GM23338 (cell line): ENCODE measurements at regions not wholly inside any gene's neighbourhood (a gene's known extent, or its start where the extent isn't known, plus 50 kb on each side); places are given as distances from the start of the nearest gene placed in this dataset.

Source experiments
- ATAC-seq: fragments of 200-7000 bp; cut with Tn5 transposase; 3 replicates; pipeline ENCODE4 v1.9.1; 2020
- DNase-seq: peaks from one replicate; pipeline ENCODE4 v3.0.0-alpha.2; 2015; ENCODE audit warnings: low spot score
- H2AFZ ChIP-seq: fragments of 200-600 bp; sonication (generic); 2 replicates; pipeline ENCODE4 v1.8.0; 2016; ENCODE audit warnings: antibody characterized with exemption, mild to moderate bottlenecking, moderate library complexity
- H3F3A ChIP-seq: fragments of 200-600 bp; sonication (generic); replicated peaks from 2 replicates; pipeline ENCODE4 v1.8.0; 2017; ENCODE audit warnings: antibody characterized with exemption, mixed run types, low read depth
- H3K27ac ChIP-seq: fragments of 200-600 bp; sonication (generic); 2 replicates; pipeline ENCODE4 v1.6.1; 2016; ENCODE audit warnings: low read depth
- H3K27me3 ChIP-seq: fragments of 200-600 bp; sonication (generic); 2 replicates; pipeline ENCODE4 v1.8.0; 2016; ENCODE audit warnings: mild to moderate bottlenecking, mixed run types, moderate library complexity; ENCODE audit not compliant: insufficient read depth
- H3K36me3 ChIP-seq: fragments of 200-600 bp; sonication (generic); 2 replicates; pipeline ENCODE4 v1.8.0; 2016; ENCODE audit warnings: mild to moderate bottlenecking; ENCODE audit not compliant: insufficient read depth
- H3K4me1 ChIP-seq: fragments of 200-600 bp; sonication (generic); 2 replicates; pipeline ENCODE4 v1.8.0; 2016; ENCODE audit warnings: mild to moderate bottlenecking, moderate library complexity; ENCODE audit not compliant: insufficient read depth
- H3K4me2 ChIP-seq: fragments of 200-600 bp; sonication (generic); 2 replicates; pipeline ENCODE4 v1.7.1; 2017; ENCODE audit warnings: mixed run types
- H3K4me3 ChIP-seq: fragments of 200-600 bp; sonication (generic); 2 replicates; pipeline ENCODE4 v1.6.1; 2016; ENCODE audit warnings: mixed run types
- H3K79me2 ChIP-seq: fragments of 200-600 bp; sonication (generic); replicated peaks from 2 replicates; pipeline ENCODE4 v1.8.0; 2017; ENCODE audit warnings: mild to moderate bottlenecking; ENCODE audit not compliant: insufficient read depth
- H3K9me2 ChIP-seq: fragments of 200-600 bp; sonication (generic); 2 replicates; pipeline ENCODE4 v1.8.0; 2017; ENCODE audit not compliant: insufficient read depth
- H4K20me1 ChIP-seq: fragments of 200-600 bp; sonication (generic); replicated peaks from 2 replicates; pipeline ENCODE4 v1.8.0; 2017; ENCODE audit warnings: mild to moderate bottlenecking; ENCODE audit not compliant: insufficient read depth
- H3K27ac Mint-ChIP-seq: 2 replicates; pipeline ENCODE4 v1.8.0; 2020; ENCODE audit warnings: inconsistent platforms, mild to moderate bottlenecking, moderate library complexity, mixed read lengths
- H3K27me3 Mint-ChIP-seq: 3 replicates; pipeline ENCODE4 v1.8.0; 2022; ENCODE audit warnings: low read depth, mild to moderate bottlenecking, moderate library complexity, mixed read lengths, inconsistent platforms; ENCODE audit not compliant: insufficient read depth, poor library complexity
- H3K36me3 Mint-ChIP-seq: 3 replicates; pipeline ENCODE4 v1.8.0; 2021; ENCODE audit warnings: low read depth, mild to moderate bottlenecking, inconsistent platforms, moderate library complexity, mixed read lengths
- H3K4me1 Mint-ChIP-seq: 3 replicates; pipeline ENCODE4 v1.8.0; 2020; ENCODE audit warnings: mild to moderate bottlenecking, inconsistent platforms, mixed read lengths
- H3K4me3 Mint-ChIP-seq: 3 replicates; pipeline ENCODE4 v1.8.0; 2021; ENCODE audit warnings: moderate library complexity, mild to moderate bottlenecking, inconsistent platforms, mixed read lengths
- H3K9me3 Mint-ChIP-seq: 3 replicates; pipeline ENCODE4 v1.8.0; 2020; ENCODE audit warnings: moderate library complexity, mild to moderate bottlenecking, inconsistent platforms, mixed read lengths
- CREB1 ChIP-seq: fragments of 250-450 bp; sonication (Bioruptor Pico); IDR thresholded peaks from 2 replicates; pipeline ENCODE4 v1.5.0; 2020; ENCODE audit warnings: low read depth, mild to moderate bottlenecking, moderate library complexity
- CTCF ChIP-seq, 2 experiments: fragments of 200-600 bp in 1 of 2; sonication (generic) in 1 of 2; conservative IDR thresholded peaks; 2 replicates each; pipeline versions ENCODE4 v1.5.1 to v1.6.1; 2016 to 2017; ENCODE audit warnings: antibody characterized with exemption in 2 of 2, low read depth in 2 of 2, mild to moderate bottlenecking in 2 of 2, moderate library complexity in 1 of 2
- ETS1 ChIP-seq: IDR thresholded peaks from 2 replicates; pipeline ENCODE4 v1.6.1; 2016; ENCODE audit warnings: antibody characterized with exemption
- EZH2 ChIP-seq: fragments of 200-600 bp; sonication (generic); IDR thresholded peaks from one replicate; pipeline ENCODE4 v1.8.0; 2017; ENCODE audit warnings: antibody characterized with exemption, mild to moderate bottlenecking, low read depth; ENCODE audit not compliant: unreplicated experiment
- EZH2phosphoT487 ChIP-seq: fragments of 200-600 bp; sonication (generic); IDR thresholded peaks from one replicate; pipeline ENCODE4 v1.8.1; 2018; ENCODE audit warnings: antibody characterized with exemption; ENCODE audit not compliant: unreplicated experiment
- JUNB ChIP-seq: IDR thresholded peaks from one replicate; pipeline ENCODE4 v1.6.1; 2016; ENCODE audit warnings: antibody characterized with exemption; ENCODE audit not compliant: unreplicated experiment
- NANOG ChIP-seq: IDR thresholded peaks from 2 replicates; pipeline ENCODE4 v1.6.1; 2016; ENCODE audit warnings: antibody characterized with exemption, borderline replicate concordance
- POLR2AphosphoS5 ChIP-seq: IDR thresholded peaks from 2 replicates; pipeline ENCODE4 v1.6.1; 2016; ENCODE audit warnings: antibody characterized with exemption, low read depth
- REST ChIP-seq: IDR thresholded peaks from one replicate; pipeline ENCODE4 v1.6.1; 2018; ENCODE audit warnings: antibody characterized with exemption; ENCODE audit not compliant: unreplicated experiment
- STAT1 ChIP-seq: IDR thresholded peaks from one replicate; pipeline ENCODE4 v1.6.1; 2016; ENCODE audit warnings: antibody characterized with exemption; ENCODE audit not compliant: unreplicated experiment
- ZNF114 ChIP-seq: fragments of 250-450 bp; sonication (Bioruptor Pico); IDR thresholded peaks from 2 replicates; pipeline ENCODE4 v1.5.0; 2020; ENCODE audit warnings: mild to moderate bottlenecking, moderate library complexity

- Mint-ChIP-seq H3K4me1 (peaks cover 18% of the 10 kb centered on the region), H3K36me3 (peaks cover 5% of the 10 kb centered on the region; the same call in 1 of the 3 replicates), H3K9me3 (peaks cover 6% of the 10 kb centered on the region; the same call in 2 of the 3 replicates), H3K27me3 (no peaks in the 10 kb centered on the region), H3K4me3 (no peak overlapping the region), H3K27ac (no peak overlapping the region)
- H3K4me2 ChIP-seq: no peak overlapping the region
- H4K20me1 ChIP-seq: no peaks in the 10 kb centered on the region
- no peaks in the 10 kb centered on the region for H3K79me2 ChIP-seq
- H3K36me3 ChIP-seq: no peaks in the 10 kb centered on the region
- no peaks in the 10 kb centered on the region for H3K4me1 ChIP-seq
- no peak for ATAC-seq
- no peak for DNase-seq
- H3F3A ChIP-seq: no peaks in the 10 kb centered on the region
- peaks cover 6% of the 10 kb centered on the region; the same call in 1 of the 2 replicates for H3K9me2 ChIP-seq
- no peak overlapping the region for H3K4me3 ChIP-seq
- TF ChIP-seq REST (no peak), POLR2AphosphoS5 (no peak), EZH2 (no peak), EZH2phosphoT487 (no peak), NANOG (no peak), CTCF (conservative IDR thresholded peaks at IDR 0.05; ENCODE audit: low read depth in 2 of 2) (no peak), STAT1 (no peak), ZNF114 (CRISPR knock-in tag) (no peak), CREB1 (CRISPR knock-in tag) (no peak), JUNB (no peak), ETS1 (no peak)
- no peaks in the 10 kb centered on the region for H3K27me3 ChIP-seq
- no peak overlapping the region for H3K27ac ChIP-seq
- H2AFZ ChIP-seq: no peak overlapping the region
These were observed 849.9 kb upstream of the EPHA7 start for GRCh38 chr6:94269256-94269655.
